Endothelial cell of umbilical vein (primary cell): ENCODE measurements at regions not wholly inside any gene's neighbourhood (a gene's known extent, or its start where the extent isn't known, plus 50 kb on each side); places are given as distances from the start of the nearest gene placed in this dataset.
A peak's percentile ranks its signal among the peaks of the same experiment; 100 is the strongest.

ENCODE experiments used
- BruUV-seq: library from RNA; stranded (reverse); fragments of 400-500 nt; replicated peaks from 2 replicates; lab custom pipeline; 2021; lab: Mats Ljungman, UMichigan
- CTCF ChIA-PET: fragments of 300-600, 350-600 bp; sonication (Branson Sonifier 250); formaldehyde crosslinking; loops from one replicate; lab custom pipeline; 2021; ENCODE audit warnings: antibody characterized with exemption, inconsistent platforms; lab: Charles Lee
- POLR2A ChIA-PET: fragments of 300-600, 350-600 bp; sonication (Branson Sonifier 250); formaldehyde crosslinking; loops from one replicate; lab custom pipeline; 2021; ENCODE audit warnings: antibody characterized with exemption, inconsistent platforms; lab: Charles Lee
- DNase-seq: peaks from one replicate; pipeline ENCODE4 v3.0.0-alpha.2; 2011; ENCODE audit warnings: low read depth, low spot score
- FAIRE-seq: peaks from 2 replicates; lab custom pipeline; 2011; peaks lifted over from hg19 to GRCh38; lab: Jason Lieb, UNC
- H2AFZ ChIP-seq: 2 replicates; pipeline ENCODE4 v1.6.0; 2012; ENCODE audit warnings: low read depth, low read length, control low read depth, inconsistent platforms
- H3K27ac ChIP-seq: 2 replicates; pipeline ENCODE4 v1.5.1; 2011; ENCODE audit warnings: low read depth, mild to moderate bottlenecking, control low read depth, low read length, moderate library complexity; ENCODE audit not compliant: insufficient read depth
- H3K27me3 ChIP-seq, 2 experiments: 2 replicates each; pipeline versions ENCODE4 v1.6.0 to v1.6.1; 2011; ENCODE audit warnings: low read length in 2 of 2, mixed read lengths in 1 of 2; ENCODE audit not compliant: control insufficient read depth in 2 of 2, insufficient read depth in 2 of 2
- H3K36me3 ChIP-seq, 2 experiments: 2 replicates in 1 of 2; 3 replicates in 1 of 2; pipeline ENCODE4 v1.5.1; 2011; ENCODE audit warnings: low read length in 2 of 2, mild to moderate bottlenecking in 1 of 2, moderate library complexity in 1 of 2; ENCODE audit not compliant: control insufficient read depth in 2 of 2, insufficient read depth in 2 of 2; ENCODE audit errors: extremely low read depth in 1 of 2
- H3K4me1 ChIP-seq: 3 replicates; pipeline ENCODE4 v1.5.1; 2011; ENCODE audit warnings: mild to moderate bottlenecking, low read length; ENCODE audit not compliant: control insufficient read depth, insufficient read depth; ENCODE audit errors: extremely low read depth
- H3K4me2 ChIP-seq: 2 replicates; pipeline ENCODE4 v1.6.1; 2011; ENCODE audit warnings: low read length, control low read depth, mixed read lengths; ENCODE audit not compliant: insufficient read depth
- H3K4me3 ChIP-seq, 3 experiments: fragments of 200-600 bp in 1 of 3; sonication (generic), shearing (Covaris generic) in 1 of 3; replicated peaks in 1 of 3; 2 replicates each; pipeline ENCODE4 v1.5.1; 2011 to 2016; ENCODE audit warnings: control low read depth in 3 of 3, low read length in 3 of 3, mild to moderate bottlenecking in 2 of 3, inconsistent platforms in 1 of 3, low read depth in 1 of 3, moderate library complexity in 1 of 3; ENCODE audit not compliant: insufficient read depth in 1 of 3
- H3K79me2 ChIP-seq: 2 replicates; pipeline ENCODE4 v1.6.0; 2012; ENCODE audit warnings: low read length, inconsistent platforms; ENCODE audit not compliant: control insufficient read depth, insufficient read depth
- H3K9ac ChIP-seq: replicated peaks from 2 replicates; pipeline ENCODE3; 2011; ENCODE audit warnings: low read length, control low read depth; ENCODE audit not compliant: insufficient read depth; ENCODE audit errors: extremely low read depth
- H3K9me1 ChIP-seq: replicated peaks from 3 replicates; pipeline ENCODE4 v1.6.0; 2011; ENCODE audit warnings: mild to moderate bottlenecking, low read length; ENCODE audit not compliant: control insufficient read depth, insufficient read depth; ENCODE audit errors: extremely low read depth
- H3K9me3 ChIP-seq: replicated peaks from 2 replicates; pipeline ENCODE4 v1.5.1; 2012; ENCODE audit warnings: low read length, inconsistent platforms; ENCODE audit not compliant: control insufficient read depth, insufficient read depth
- H4K20me1 ChIP-seq: replicated peaks from 2 replicates; pipeline ENCODE3; 2011; ENCODE audit warnings: mild to moderate bottlenecking, low read length; ENCODE audit not compliant: control insufficient read depth, insufficient read depth; ENCODE audit errors: extremely low read depth
- FOS ChIP-seq: IDR thresholded peaks from 2 replicates; pipeline ENCODE4 v1.6.1; 2011; ENCODE audit warnings: mild to moderate bottlenecking, low read length, moderate library complexity, borderline replicate concordance; ENCODE audit not compliant: insufficient read depth
- GATA2 ChIP-seq: IDR thresholded peaks from 2 replicates; pipeline ENCODE4 v1.7.0; 2011; ENCODE audit warnings: low read depth, mild to moderate bottlenecking, moderate library complexity, mixed read lengths, low read length; ENCODE audit not compliant: insufficient read length, insufficient read depth
- JUN ChIP-seq: IDR thresholded peaks from 2 replicates; pipeline ENCODE4 v1.6.1; 2011; ENCODE audit warnings: borderline replicate concordance, low read depth; ENCODE audit not compliant: insufficient read length, insufficient read depth
- POLR2A ChIP-seq: IDR thresholded peaks from 2 replicates; pipeline ENCODE4 v1.6.1; 2012; ENCODE audit warnings: low read depth, mild to moderate bottlenecking, control low read depth, low read length
- POLR2AphosphoS5 ChIP-seq: IDR thresholded peaks from 2 replicates; pipeline ENCODE4 v1.6.1; 2012; ENCODE audit warnings: low read depth, mild to moderate bottlenecking, control low read depth, low read length, moderate library complexity; ENCODE audit not compliant: insufficient read depth
- dilution Hi-C: fragments of 300-500 bp; cut with MboI; formaldehyde crosslinking; loops from one replicate; pipeline ENCODE4 v1.15.0; 2019; ENCODE audit warnings: low sequenced_read_pairs; ENCODE audit not compliant: extremely low pct_ligation_motif_present
- intact Hi-C: fragments of 100-400 bp; cut with micrococcal nuclease; formaldehyde crosslinking; loops from one replicate; pipeline ENCODE4 v1.10.0; 2022

DNA sequence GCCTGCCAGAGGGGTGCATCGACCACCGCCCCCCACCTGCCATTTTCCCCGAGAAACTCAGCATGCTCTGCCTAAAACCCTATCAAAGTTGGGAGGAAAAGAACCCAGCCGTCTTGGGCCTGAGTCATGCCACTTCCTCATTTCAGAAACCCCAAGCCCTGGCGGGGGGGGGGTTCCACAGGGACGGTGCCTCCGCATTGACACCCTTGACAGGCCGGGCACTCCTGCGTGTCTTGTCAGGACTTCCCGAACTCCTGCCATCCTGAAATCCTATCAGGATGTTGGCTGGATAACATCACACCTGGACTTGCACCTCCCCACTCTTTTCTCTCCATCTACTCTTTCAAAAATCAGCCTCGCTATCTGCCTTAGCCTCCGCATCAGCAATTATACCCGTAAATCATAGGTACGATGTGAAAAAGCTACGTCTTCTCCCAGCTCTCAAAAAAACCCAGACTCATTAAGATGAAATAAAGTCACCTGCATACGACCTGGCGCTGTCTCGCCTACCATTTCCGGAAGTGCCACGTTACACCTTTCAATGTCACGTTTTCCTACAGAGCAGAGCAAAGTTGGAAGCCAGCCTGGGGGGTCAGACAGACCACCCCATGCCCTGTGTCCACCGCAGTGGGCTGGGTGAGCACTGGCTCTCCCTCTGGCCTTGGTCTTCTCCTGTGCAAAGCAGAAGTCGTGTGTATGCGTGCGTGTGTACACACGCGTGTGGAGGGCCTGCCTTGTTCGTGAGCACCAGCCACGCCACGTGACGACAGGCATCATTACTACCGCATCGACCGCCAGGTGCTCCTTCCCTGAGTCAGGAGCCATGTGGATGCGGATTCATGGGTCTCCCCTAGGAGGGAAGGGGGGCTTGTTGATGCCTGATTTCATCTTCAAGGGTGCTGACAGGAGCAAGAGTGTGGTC is 96.7 kb downstream of the RFLNA start:
- ChIA-PET POLR2A (no interaction called here), CTCF (interaction anchor here (1.0 to 8.3 kb wide), 5 partner anchors 7 to 12 kb away, joined by 3 to 60 read pairs (median 22); no protein-coding TSS in a partner anchor)
- dilution Hi-C loops = no loop called here
- H3K9me1 ChIP-seq = no peaks in the 10 kb centered on the region
- no peaks in the 10 kb centered on the region for H4K20me1 ChIP-seq
- peaks cover 0 to 2% of the 10 kb centered on the region in 2 experiments for H3K36me3 ChIP-seq
- H2AFZ ChIP-seq = no peak overlapping the region
- H3K27me3 ChIP-seq = no peaks in the 10 kb centered on the region
- intact Hi-C loops = loop anchor here (2.0 kb wide), 4 partner anchors 13 to 289 kb away; no protein-coding TSS in a partner anchor
- H3K79me2 ChIP-seq = peaks cover 27% of the 10 kb centered on the region
- H3K4me3 ChIP-seq = no peak overlapping the region
- DNase-seq (peak; percentile 42), FAIRE-seq (peak; percentile 95)
- no TSS peak for BruUV-seq
- no peaks in the 10 kb centered on the region for H3K9me3 ChIP-seq
- H3K27ac ChIP-seq = peak overlapping the region; percentile 92
- H3K9ac ChIP-seq = peak overlapping the region; percentile 62
- H3K4me1 ChIP-seq = peaks cover 59% of the 10 kb centered on the region
- no peak for TF ChIP-seq POLR2A
- TF ChIP-seq FOS = peak; percentile 61
- H3K4me2 ChIP-seq = peak overlapping the region; percentile 52

DNA sequence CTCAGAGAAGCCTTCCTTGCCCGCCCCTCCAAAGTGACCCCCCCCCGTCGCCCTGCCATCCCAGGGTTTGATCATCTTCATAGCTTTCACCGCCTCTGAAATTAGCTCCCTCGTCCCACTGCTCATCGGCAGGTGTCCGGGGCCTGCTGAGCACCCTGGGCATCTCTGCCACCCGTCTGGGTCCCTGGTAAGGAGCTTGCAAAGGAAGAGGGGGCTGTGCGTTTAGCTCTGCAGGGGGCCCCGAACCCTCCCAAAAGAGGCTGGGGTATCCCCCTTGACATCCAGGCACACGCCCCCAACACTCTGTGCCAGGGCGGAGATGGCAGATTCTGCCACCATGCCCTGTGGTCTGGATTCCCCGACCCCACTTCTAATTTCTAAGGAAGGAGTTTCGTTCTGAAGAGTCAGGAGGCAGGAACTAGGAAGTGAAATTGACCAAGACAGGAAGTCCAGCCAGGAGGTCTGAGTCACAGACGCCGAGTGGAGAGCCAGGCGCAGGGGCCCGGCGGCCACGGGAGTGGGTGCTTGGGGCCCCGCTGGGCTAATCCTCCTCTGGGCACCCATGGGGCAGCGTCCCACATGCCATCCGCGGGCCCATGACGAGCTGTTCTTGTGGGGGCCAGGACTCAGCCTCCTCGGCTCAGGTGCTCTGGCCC is 95.7 kb downstream of the RFLNA start:
- no peaks in the 10 kb centered on the region for H3K9me1 ChIP-seq
- peak; percentile 72 for DNase-seq
- H3K4me1 ChIP-seq = peaks cover 69% of the 10 kb centered on the region
- intact Hi-C loops (loop anchor here (2.0 kb wide), 2 partner anchors 32 to 290 kb away; no protein-coding TSS in a partner anchor), dilution Hi-C loops (no loop called here)
- H3K9me3 ChIP-seq = no peaks in the 10 kb centered on the region
- POLR2A ChIA-PET = no interaction called here
- no peaks in the 10 kb centered on the region for H4K20me1 ChIP-seq
- peaks cover 2% of the 10 kb centered on the region in 2 experiments for H3K36me3 ChIP-seq
- peak overlapping the region in 1 of 3 experiments; percentile 9 for H3K4me3 ChIP-seq
- H3K27me3 ChIP-seq = no peaks in the 10 kb centered on the region
- no peak for FAIRE-seq
- CTCF ChIA-PET = interaction anchor here (0.6 to 8.3 kb wide), 6 partner anchors 8 to 381 kb away, joined by 3 to 60 read pairs (median 4); no protein-coding TSS in a partner anchor
- peak overlapping the region; percentile 92 for H3K27ac ChIP-seq
- peak overlapping the region; percentile 52 for H3K4me2 ChIP-seq
- peaks cover 38% of the 10 kb centered on the region for H3K79me2 ChIP-seq
- TF ChIP-seq FOS (peak; percentile 83), JUN (peak; percentile 33), GATA2 (no peak), POLR2AphosphoS5 (peak; percentile 72)
- no TSS peak for BruUV-seq
- H2AFZ ChIP-seq = no peak overlapping the region
- H3K9ac ChIP-seq = peak overlapping the region; percentile 62
